ENCODE measurements at regions not wholly inside any gene's neighbourhood (a gene's known extent, or its start where the extent isn't known, plus 50 kb on each side); places are given as distances from the start of the nearest gene placed in this dataset.

GRCh38 chr20:58595167-58595566 is 55.9 kb upstream of the STX16 start:
- TF ChIP-seq, protein P1, sequence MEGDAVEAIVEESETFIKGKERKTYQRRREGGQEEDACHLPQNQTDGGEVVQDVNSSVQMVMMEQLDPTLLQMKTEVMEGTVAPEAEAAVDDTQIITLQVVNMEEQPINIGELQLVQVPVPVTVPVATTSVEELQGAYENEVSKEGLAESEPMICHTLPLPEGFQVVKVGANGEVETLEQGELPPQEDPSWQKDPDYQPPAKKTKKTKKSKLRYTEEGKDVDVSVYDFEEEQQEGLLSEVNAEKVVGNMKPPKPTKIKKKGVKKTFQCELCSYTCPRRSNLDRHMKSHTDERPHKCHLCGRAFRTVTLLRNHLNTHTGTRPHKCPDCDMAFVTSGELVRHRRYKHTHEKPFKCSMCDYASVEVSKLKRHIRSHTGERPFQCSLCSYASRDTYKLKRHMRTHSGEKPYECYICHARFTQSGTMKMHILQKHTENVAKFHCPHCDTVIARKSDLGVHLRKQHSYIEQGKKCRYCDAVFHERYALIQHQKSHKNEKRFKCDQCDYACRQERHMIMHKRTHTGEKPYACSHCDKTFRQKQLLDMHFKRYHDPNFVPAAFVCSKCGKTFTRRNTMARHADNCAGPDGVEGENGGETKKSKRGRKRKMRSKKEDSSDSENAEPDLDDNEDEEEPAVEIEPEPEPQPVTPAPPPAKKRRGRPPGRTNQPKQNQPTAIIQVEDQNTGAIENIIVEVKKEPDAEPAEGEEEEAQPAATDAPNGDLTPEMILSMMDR (IDR thresholded peaks at IDR 0.05; ENCODE audit: insufficient read depth, low read length, missing control alignments), result no peak
- H3K4me3 ChIP-seq (ENCODE audit: low read depth, low read length), result no peak overlapping the region
- no peak for DNase-seq (ENCODE audit: low read depth, low spot score)
- ChIA-PET POLR2A (no interaction called here), CTCF (no interaction called here)

GRCh38 chr20:58593880-58594638 is 57.0 kb upstream of the STX16 start:
- POLR2A ChIA-PET, result no interaction called here
- CTCF ChIA-PET, result interaction anchor here (1.4 kb wide), 1 partner anchor 23 kb away, joined by 3 read pairs; no protein-coding TSS in a partner anchor
- TF ChIP-seq, protein P1 (IDR thresholded peaks at IDR 0.05; ENCODE audit: insufficient read depth, low read length, missing control alignments), result no peak
- DNase-seq (ENCODE audit: low read depth, low spot score), result no peak
- no peak overlapping the region for H3K4me3 ChIP-seq (ENCODE audit: low read depth, low read length)

DNA sequence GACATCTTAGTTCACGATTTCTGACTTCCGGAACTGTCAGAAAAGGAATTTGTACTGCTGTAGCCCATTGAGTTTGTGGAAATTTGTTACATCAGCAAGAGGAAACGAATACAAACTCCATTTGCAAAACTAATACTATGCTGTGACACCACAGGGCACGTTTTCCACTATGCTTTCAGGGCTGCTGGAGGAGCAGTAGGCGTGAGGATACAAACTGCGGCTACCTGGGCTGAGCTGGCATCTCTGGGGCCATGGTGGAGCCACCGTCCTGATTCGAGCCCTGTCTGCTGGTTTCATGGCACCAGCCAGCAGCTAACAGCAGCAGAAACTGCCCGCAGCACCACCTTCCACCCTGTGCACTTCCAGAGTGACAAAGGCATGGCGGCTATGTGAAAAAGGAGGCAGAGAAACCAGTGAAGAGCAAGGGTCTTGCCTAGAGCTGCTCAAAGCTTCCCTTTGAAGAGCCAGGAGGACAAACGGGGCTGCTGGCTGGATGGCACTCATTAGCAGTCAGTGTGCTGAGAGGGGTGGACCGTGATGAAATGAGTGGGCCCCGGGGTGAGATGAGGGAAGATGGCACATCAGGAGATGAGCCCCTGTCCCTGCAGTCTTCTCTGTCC is 58.9 kb upstream of the STX16 start:
- TF ChIP-seq, protein P1 (IDR thresholded peaks at IDR 0.05; ENCODE audit: insufficient read depth, low read length, missing control alignments), result no peak
- DNase-seq (ENCODE audit: low read depth, low spot score), result no peak
- CTCF ChIA-PET, result no interaction called here
- H3K4me3 ChIP-seq (ENCODE audit: low read depth, low read length), result no peak overlapping the region
- POLR2A ChIA-PET, result no interaction called here

DNA sequence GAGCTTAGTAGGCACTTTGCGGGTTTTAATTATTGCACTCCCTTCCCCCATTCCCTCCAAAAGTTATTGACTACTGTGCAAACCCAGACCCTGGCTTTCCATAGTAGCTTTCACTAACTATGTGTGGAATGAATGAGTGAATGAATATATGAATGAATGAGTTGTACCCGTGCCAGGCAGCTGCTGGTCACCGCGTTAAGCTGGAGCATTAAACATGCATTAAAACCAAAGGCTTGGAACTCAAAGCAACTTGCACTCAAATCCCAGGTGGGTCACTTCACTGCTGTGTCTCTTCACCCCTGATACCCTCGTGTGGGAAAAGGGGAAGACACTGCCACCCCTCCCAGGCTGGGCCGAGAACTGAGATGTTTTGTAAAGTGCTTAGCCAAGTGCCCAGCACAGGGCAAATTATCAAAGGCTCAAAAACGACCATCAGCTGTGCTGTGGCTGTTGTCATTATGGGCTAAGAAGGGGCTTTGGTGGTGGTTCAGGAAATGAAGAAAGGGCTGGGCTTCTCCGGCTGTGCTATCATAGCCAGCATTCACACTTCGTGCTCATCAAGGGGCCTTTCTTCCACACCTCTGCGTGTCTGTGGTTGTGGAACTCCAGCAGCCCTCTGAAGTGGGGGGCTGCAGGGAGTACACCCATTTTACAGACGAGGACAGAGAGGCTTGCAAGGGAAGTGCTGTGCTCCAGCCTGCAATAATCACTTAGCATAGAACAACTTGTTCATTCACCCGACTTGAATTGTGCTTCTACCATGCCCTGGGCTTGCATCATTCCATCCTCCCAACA is 60.2 kb upstream of the STX16 start:
- DNase-seq (ENCODE audit: low read depth, low spot score), result no peak
- H3K4me3 ChIP-seq (ENCODE audit: low read depth, low read length), result no peak overlapping the region
- POLR2A ChIA-PET, result no interaction called here
- TF ChIP-seq, protein P1 (IDR thresholded peaks at IDR 0.05; ENCODE audit: insufficient read depth, low read length, missing control alignments), result no peak
- CTCF ChIA-PET, result no interaction called here

DNA sequence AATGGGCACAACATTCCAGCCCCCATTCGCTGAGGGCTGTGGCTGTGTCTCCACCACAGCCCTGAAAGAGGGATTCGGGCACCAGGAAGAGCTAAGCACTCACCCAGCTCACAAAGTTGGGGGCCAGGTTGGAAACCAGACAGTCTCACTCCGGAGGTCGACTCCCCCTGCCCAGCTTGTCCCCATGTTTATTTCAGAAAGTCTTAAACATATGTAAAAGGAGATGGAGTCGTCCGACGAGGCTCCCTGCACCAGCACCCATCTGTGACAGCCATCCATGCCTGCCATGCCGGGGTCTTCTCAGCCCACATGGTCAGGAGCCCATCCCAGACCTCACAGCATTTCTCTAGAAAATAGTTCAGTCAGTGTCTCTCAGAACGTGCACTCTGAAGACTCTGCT is 63.6 kb upstream of the STX16 start:
- DNase-seq (ENCODE audit: low read depth, low spot score), result no peak
- ChIA-PET CTCF (no interaction called here), POLR2A (no interaction called here)
- TF ChIP-seq, protein P1 (IDR thresholded peaks at IDR 0.05; ENCODE audit: insufficient read depth, low read length, missing control alignments), result no peak
- H3K4me3 ChIP-seq (ENCODE audit: low read depth, low read length), result no peak overlapping the region

DNA sequence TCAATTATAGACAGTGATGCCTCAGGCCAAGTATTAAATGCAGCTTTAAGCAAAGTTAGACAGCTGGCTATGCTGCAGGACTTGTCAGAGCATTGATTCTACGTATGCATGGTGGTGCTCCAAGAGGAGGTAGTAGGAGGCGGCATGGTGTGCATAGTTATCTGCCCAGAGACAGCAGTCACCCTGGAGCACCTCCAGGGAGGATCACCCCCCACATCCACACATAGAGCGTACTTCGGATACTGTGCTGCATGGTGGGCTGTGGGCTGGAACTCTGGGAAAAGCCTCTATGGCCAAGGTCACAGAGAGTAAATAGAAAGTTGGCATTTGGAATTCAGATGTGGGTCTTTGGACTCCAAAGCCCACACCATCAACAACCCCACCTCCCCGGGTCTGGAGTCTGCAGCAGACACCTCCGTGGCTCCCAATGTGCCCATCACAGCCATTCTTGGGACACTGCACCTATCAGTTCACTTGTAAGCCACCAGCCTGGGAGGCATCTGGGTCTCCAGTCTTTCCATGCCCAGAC is 64.5 kb upstream of the STX16 start:
- CTCF ChIA-PET, result interaction anchor here (1.4 kb wide), 1 partner anchor 350 kb away, joined by 3 read pairs; no protein-coding TSS in a partner anchor
- DNase-seq (ENCODE audit: low read depth, low spot score), result no peak
- TF ChIP-seq, protein P1 (IDR thresholded peaks at IDR 0.05; ENCODE audit: insufficient read depth, low read length, missing control alignments), result no peak
- POLR2A ChIA-PET, result no interaction called here
- no peak overlapping the region for H3K4me3 ChIP-seq (ENCODE audit: low read depth, low read length)

All from AG04449 (cell line).